A673 (cell line): ENCODE measurements at regions not wholly inside any gene's neighbourhood (a gene's known extent, or its start where the extent isn't known, plus 50 kb on each side); places are given as distances from the start of the nearest gene placed in this dataset.

Experiments used
- BruUV-seq: library from RNA; stranded (reverse); fragments of 400-500 nt; replicated peaks from 2 replicates; lab custom pipeline; 2021; lab: Mats Ljungman, UMichigan
- CTCF ChIA-PET: fragments of 300-600 bp; sonication (Branson Sonifier 250); formaldehyde crosslinking; loops from one replicate; lab custom pipeline; 2022; ENCODE audit warnings: antibody characterized with exemption; lab: Charles Lee
- POLR2A ChIA-PET: fragments of 300-600 bp; sonication (Branson Sonifier 250); formaldehyde crosslinking; loops from one replicate; lab custom pipeline; 2022; ENCODE audit warnings: antibody characterized with exemption; ENCODE audit not compliant: low non-redundant PET; lab: Charles Lee
- DNase-seq: peaks from one replicate; pipeline ENCODE4 v3.0.0-alpha.2; 2015; ENCODE audit warnings: low spot score
- H3K27ac ChIP-seq: fragments of 200-600 bp; sonication (generic); 2 replicates; pipeline ENCODE4 v1.5.1; 2016; ENCODE audit warnings: mixed run types, low read depth, mild to moderate bottlenecking, mixed read lengths, antibody characterized with exemption, low read length; ENCODE audit not compliant: poor library complexity, severe bottlenecking
- H3K27me3 ChIP-seq: fragments of 200-600 bp; sonication (generic); replicated peaks from 2 replicates; pipeline ENCODE4 v1.6.1; 2017; ENCODE audit warnings: mixed run types, low read depth, mild to moderate bottlenecking, mixed read lengths, antibody characterized with exemption, low read length; ENCODE audit not compliant: insufficient read depth, poor library complexity
- H3K36me3 ChIP-seq: fragments of 200-600 bp; sonication (generic); 2 replicates; pipeline ENCODE4 v1.6.1; 2016; ENCODE audit warnings: mixed run types, mild to moderate bottlenecking, mixed read lengths, antibody characterized with exemption, low read length; ENCODE audit not compliant: insufficient read depth, poor library complexity, severe bottlenecking
- H3K4me1 ChIP-seq: fragments of 200-600 bp; sonication (generic); 2 replicates; pipeline ENCODE4 v1.6.1; 2017; ENCODE audit warnings: mixed run types, mild to moderate bottlenecking, mixed read lengths, antibody characterized with exemption, low read length; ENCODE audit not compliant: insufficient read depth, poor library complexity, severe bottlenecking
- H3K4me3 ChIP-seq: fragments of 200-600 bp; sonication (generic); 2 replicates; pipeline ENCODE4 v1.5.1; 2016; ENCODE audit warnings: low read depth, mixed run types, mild to moderate bottlenecking, mixed read lengths, low read length; ENCODE audit not compliant: poor library complexity, severe bottlenecking
- H3K9me3 ChIP-seq: fragments of 200-600 bp; sonication (generic); 2 replicates; pipeline ENCODE4 v1.6.1; 2016; ENCODE audit warnings: mixed run types, low read depth, mild to moderate bottlenecking, mixed read lengths, antibody characterized with exemption, low read length; ENCODE audit not compliant: poor library complexity, severe bottlenecking
- EZH2 ChIP-seq: fragments of 200-600 bp; sonication (generic); IDR thresholded peaks from 2 replicates; pipeline ENCODE4 v1.6.1; 2017; ENCODE audit warnings: borderline replicate concordance, low read depth, mild to moderate bottlenecking, mixed read lengths, antibody characterized with exemption, low read length; ENCODE audit not compliant: poor library complexity, severe bottlenecking
- intact Hi-C: fragments of 100-400 bp; cut with micrococcal nuclease; formaldehyde crosslinking; loops from one replicate; pipeline ENCODE4 v1.10.0; 2022; ENCODE audit not compliant: unreplicated experiment
- TF ChIP-seq, protein P1 (sequence below): fragments of 300-800, 200-600 bp; sonication (generic); conservative IDR thresholded peaks from 2 replicates; pipeline ENCODE4 v1.5.1; 2017; ENCODE audit warnings: low read depth, mild to moderate bottlenecking, antibody characterized with exemption, low read length, moderate library complexity, mixed read lengths

DNA sequence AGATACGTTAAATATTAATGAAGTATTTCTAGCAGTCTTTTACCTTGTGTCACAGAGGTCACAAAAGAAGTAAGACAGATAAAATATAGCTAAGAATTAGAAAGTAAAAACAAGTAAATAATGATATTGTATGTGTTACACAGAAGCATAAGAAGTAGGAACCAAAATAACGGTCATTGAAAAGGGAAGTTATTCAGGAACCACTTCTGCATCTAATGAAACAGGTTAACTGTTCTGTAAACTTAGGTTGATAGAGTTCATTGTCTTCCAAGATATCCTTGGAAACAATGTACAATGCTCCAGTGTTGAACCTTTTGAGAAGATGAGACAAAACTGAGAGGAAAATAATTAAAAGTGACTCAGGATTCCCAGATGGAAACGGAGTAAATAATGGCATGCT, 57.1 kb upstream of the CD302 start:
- no peak for TF ChIP-seq EZH2
- TF ChIP-seq, protein P1, sequence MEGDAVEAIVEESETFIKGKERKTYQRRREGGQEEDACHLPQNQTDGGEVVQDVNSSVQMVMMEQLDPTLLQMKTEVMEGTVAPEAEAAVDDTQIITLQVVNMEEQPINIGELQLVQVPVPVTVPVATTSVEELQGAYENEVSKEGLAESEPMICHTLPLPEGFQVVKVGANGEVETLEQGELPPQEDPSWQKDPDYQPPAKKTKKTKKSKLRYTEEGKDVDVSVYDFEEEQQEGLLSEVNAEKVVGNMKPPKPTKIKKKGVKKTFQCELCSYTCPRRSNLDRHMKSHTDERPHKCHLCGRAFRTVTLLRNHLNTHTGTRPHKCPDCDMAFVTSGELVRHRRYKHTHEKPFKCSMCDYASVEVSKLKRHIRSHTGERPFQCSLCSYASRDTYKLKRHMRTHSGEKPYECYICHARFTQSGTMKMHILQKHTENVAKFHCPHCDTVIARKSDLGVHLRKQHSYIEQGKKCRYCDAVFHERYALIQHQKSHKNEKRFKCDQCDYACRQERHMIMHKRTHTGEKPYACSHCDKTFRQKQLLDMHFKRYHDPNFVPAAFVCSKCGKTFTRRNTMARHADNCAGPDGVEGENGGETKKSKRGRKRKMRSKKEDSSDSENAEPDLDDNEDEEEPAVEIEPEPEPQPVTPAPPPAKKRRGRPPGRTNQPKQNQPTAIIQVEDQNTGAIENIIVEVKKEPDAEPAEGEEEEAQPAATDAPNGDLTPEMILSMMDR: no peak
- intact Hi-C loops: no loop called here
- POLR2A ChIA-PET: interaction anchor here (0.6 kb wide), 2 partner anchors 77 to 260 kb away, joined by 3 read pairs; no protein-coding TSS in a partner anchor
- BruUV-seq: no TSS peak
- H3K4me1 ChIP-seq: no peaks in the 10 kb centered on the region
- no peaks in the 10 kb centered on the region for H3K36me3 ChIP-seq
- H3K27ac ChIP-seq: no peak overlapping the region
- no peak overlapping the region for H3K4me3 ChIP-seq
- DNase-seq: no peak
- H3K27me3 ChIP-seq: peaks cover 4% of the 10 kb centered on the region
- CTCF ChIA-PET: no interaction called here
- H3K9me3 ChIP-seq: no peaks in the 10 kb centered on the region

DNA sequence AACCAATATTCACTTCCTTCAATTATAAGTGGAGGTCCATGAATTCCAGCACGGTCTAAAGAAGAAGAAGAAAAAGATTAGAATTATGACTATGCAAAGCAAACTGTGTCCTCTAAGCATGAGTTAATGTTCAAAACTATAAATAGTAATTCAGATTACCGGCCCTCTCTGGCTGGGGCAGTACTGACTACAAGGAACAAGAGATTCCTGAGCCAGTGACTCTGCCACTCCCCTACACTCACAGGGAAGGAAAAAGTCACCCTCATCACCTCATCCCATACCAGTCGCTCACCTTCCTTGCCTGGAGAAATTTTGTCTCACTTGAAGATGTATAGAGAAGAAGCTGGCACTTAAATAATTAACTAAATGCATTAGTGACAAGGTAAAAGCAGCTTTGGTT, 56.5 kb upstream of the CD302 start:
- intact Hi-C loops: no loop called here

DNA sequence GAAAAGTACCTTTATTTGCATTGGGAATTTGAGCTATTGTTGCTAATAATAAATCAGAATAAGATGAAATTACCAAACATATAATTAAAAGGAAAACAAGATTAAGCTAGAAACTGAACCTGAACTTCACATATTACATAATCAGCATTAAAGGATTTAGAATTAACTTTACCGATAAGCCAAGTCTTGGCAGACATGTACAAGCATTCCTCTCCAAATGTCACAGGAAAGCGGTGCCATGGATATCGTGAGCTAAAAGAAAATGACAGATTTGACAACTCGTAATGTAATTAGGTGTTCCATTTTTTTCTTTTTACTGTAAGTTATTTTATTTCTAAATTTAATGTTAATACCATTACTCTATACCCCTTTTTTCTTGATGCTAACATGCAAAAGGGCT, 55.1 kb upstream of the CD302 start:
- H3K27ac ChIP-seq: no peak overlapping the region
- H3K36me3 ChIP-seq: no peaks in the 10 kb centered on the region
- intact Hi-C loops: no loop called here
- POLR2A ChIA-PET: no interaction called here
- CTCF ChIA-PET: no interaction called here
- no peaks in the 10 kb centered on the region for H3K9me3 ChIP-seq
- no peaks in the 10 kb centered on the region for H3K4me1 ChIP-seq
- BruUV-seq: no TSS peak
- TF ChIP-seq, protein P1: no peak
- TF ChIP-seq EZH2: no peak
- H3K27me3 ChIP-seq: peaks cover 4% of the 10 kb centered on the region
- DNase-seq: no peak
- no peak overlapping the region for H3K4me3 ChIP-seq

More for the DNA sequence above, 56.5 kb upstream of the CD302 start:
- Histone ChIP-seq H3K36me3 (no peaks in the 10 kb centered on the region), H3K27me3 (peaks cover 4% of the 10 kb centered on the region), H3K27ac (no peak overlapping the region), H3K4me1 (no peaks in the 10 kb centered on the region), H3K4me3 (no peak overlapping the region), H3K9me3 (no peaks in the 10 kb centered on the region)
- DNase-seq: no peak
- TF ChIP-seq, protein P1: no peak
- TF ChIP-seq EZH2: no peak
- no TSS peak for BruUV-seq
- ChIA-PET POLR2A (interaction anchor here (0.6 kb wide), 1 partner anchor 259 kb away, joined by 3 read pairs; no protein-coding TSS in a partner anchor), CTCF (no interaction called here)
